ENCODE measurements at regions not wholly inside any gene's neighbourhood (a gene's known extent, or its start where the extent isn't known, plus 50 kb on each side); places are given as distances from the start of the nearest gene placed in this dataset.

DNA sequence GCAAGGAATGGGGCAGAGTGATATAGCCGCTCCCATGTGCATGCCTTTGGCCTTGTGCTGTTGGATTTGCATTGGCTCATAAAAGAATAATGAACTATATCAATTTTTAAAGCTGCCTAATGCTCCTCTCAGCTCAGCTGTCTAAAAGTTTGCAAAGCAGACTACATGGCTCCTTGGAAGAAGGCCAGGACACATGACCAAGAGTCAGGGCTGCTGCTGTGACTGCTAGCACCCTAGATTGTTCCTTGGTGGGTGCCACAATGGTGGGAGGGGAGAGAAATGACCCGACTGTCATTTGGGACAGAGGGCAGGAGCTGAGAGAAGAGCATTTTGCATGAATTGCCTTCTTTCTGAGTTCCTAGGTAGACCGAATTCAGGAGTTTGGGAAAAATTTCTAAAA, 307.9 kb downstream of the PDCD6IP start:
- DNase-seq (no peak), ATAC-seq (no peak)
- no peak for TF ChIP-seq CTCF (IDR thresholded peaks at IDR 0.05)
- Histone ChIP-seq H3K27ac (no peak overlapping the region), H3K27me3 (ENCODE audit: insufficient read depth in 3 of 3, low read length in 2 of 3) (no peaks in the 10 kb centered on the region), H3K4me3 (no peak overlapping the region), H3K4me1 (no peaks in the 10 kb centered on the region), H3K9me3 (no peaks in the 10 kb centered on the region), H3K36me3 (ENCODE audit: insufficient read depth in 1 of 2, low read depth in 1 of 2) (no peaks in the 10 kb centered on the region)
- WGBS, 3 donors = 78 to 87% (median 79%) methylated on average over 3 of the region's 3 CpGs
- intact Hi-C loops (cut with DNase I) = no loop called here

- Histone ChIP-seq H3K36me3 (ENCODE audit: insufficient read depth in 1 of 2, low read depth in 1 of 2) (no peaks in the 10 kb centered on the region), H3K27ac (no peak overlapping the region), H3K27me3 (ENCODE audit: insufficient read depth in 3 of 3, low read length in 2 of 3) (no peaks in the 10 kb centered on the region), H3K4me1 (no peaks in the 10 kb centered on the region), H3K9me3 (no peaks in the 10 kb centered on the region), H3K4me3 (no peak overlapping the region)
- DNase-seq = no peak
- ATAC-seq = no peak
- intact Hi-C loops (cut with DNase I) = no loop called here
- 54 to 70% (median 64%) methylated on average over 2 of the region's 2 CpGs for WGBS, 3 donors
- TF ChIP-seq CTCF (IDR thresholded peaks at IDR 0.05) = no peak
These were observed 308.4 kb downstream of the PDCD6IP start for GRCh38 chr3:34106879-34107278.

- no peak for ATAC-seq
- TF ChIP-seq CTCF (IDR thresholded peaks at IDR 0.05) = no peak
- H3K27me3 ChIP-seq (ENCODE audit: insufficient read depth in 3 of 3, low read length in 2 of 3) = no peaks in the 10 kb centered on the region
- H3K36me3 ChIP-seq (ENCODE audit: insufficient read depth in 1 of 2, low read depth in 1 of 2) = no peaks in the 10 kb centered on the region
- no peak overlapping the region for H3K4me3 ChIP-seq
- no peak overlapping the region for H3K27ac ChIP-seq
- intact Hi-C loops (cut with DNase I) = no loop called here
- no peaks in the 10 kb centered on the region for H3K4me1 ChIP-seq
- DNase-seq = no peak
- no peaks in the 10 kb centered on the region for H3K9me3 ChIP-seq
- WGBS, 3 donors = 62 to 79% (median 78%) methylated on average over 4 of the region's 4 CpGs
These were observed 309.2 kb downstream of the PDCD6IP start for GRCh38 chr3:34107669-34108068.

DNA sequence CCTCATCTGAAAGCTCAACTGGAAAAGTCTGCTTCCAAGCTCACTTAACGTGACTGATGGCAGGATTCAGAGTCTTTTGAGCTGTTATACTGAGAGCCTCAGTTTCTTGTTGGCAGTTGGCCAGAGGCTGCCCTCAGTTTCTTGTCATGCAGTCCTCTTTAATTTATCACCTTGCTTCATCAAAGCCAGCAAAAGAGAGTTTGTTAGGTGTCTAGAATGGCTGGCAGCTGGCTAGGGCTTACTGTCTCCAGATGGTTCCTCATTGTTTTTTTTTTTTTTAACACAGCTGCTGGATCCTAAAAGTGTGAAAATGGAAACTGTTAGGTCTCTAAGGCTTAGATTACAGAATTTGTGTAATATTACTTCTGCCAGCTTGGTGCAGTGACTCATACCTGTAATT, 310.6 kb downstream of the PDCD6IP start:
- ATAC-seq (no peak), DNase-seq (no peak)
- TF ChIP-seq CTCF (IDR thresholded peaks at IDR 0.05) = no peak
- 25 to 44% (median 27%) methylated on average over 1 of the region's 1 CpG for WGBS, 3 donors
- H3K27ac ChIP-seq = no peak overlapping the region
- H3K4me3 ChIP-seq = no peak overlapping the region
- no peaks in the 10 kb centered on the region for H3K4me1 ChIP-seq
- H3K9me3 ChIP-seq = no peaks in the 10 kb centered on the region
- H3K36me3 ChIP-seq (ENCODE audit: insufficient read depth in 1 of 2, low read depth in 1 of 2) = no peaks in the 10 kb centered on the region
- intact Hi-C loops (cut with DNase I) = no loop called here
- no peaks in the 10 kb centered on the region for H3K27me3 ChIP-seq (ENCODE audit: insufficient read depth in 3 of 3, low read length in 2 of 3)

GRCh38 chr3:34109846-34110245, 311.4 kb downstream of the PDCD6IP start:
- Histone ChIP-seq H3K9me3 (no peaks in the 10 kb centered on the region), H3K4me3 (no peak overlapping the region), H3K36me3 (ENCODE audit: insufficient read depth in 1 of 2, low read depth in 1 of 2) (no peaks in the 10 kb centered on the region), H3K27ac (no peak overlapping the region), H3K4me1 (no peaks in the 10 kb centered on the region), H3K27me3 (ENCODE audit: insufficient read depth in 3 of 3, low read length in 2 of 3) (no peaks in the 10 kb centered on the region)
- ATAC-seq (no peak), DNase-seq (no peak)
- intact Hi-C loops (cut with DNase I) = no loop called here
- 71 to 85% (median 71%) methylated on average over 2 of the region's 2 CpGs for WGBS, 3 donors
- no peak for TF ChIP-seq CTCF (IDR thresholded peaks at IDR 0.05)
